C4-2B (cell line): ENCODE measurements at regions not wholly inside any gene's neighbourhood (a gene's known extent, or its start where the extent isn't known, plus 50 kb on each side); places are given as distances from the start of the nearest gene placed in this dataset.

Experiments
- ZFX ChIP-seq: fragments of 450-650 bp; IDR thresholded peaks from 2 replicates; pipeline ENCODE4 v1.6.1; 2017
- TF ChIP-seq, protein P1 (sequence below): fragments of 450-650 bp; conservative IDR thresholded peaks from 2 replicates; pipeline ENCODE4 v1.5.1; 2017; ENCODE audit warnings: mild to moderate bottlenecking

DNA sequence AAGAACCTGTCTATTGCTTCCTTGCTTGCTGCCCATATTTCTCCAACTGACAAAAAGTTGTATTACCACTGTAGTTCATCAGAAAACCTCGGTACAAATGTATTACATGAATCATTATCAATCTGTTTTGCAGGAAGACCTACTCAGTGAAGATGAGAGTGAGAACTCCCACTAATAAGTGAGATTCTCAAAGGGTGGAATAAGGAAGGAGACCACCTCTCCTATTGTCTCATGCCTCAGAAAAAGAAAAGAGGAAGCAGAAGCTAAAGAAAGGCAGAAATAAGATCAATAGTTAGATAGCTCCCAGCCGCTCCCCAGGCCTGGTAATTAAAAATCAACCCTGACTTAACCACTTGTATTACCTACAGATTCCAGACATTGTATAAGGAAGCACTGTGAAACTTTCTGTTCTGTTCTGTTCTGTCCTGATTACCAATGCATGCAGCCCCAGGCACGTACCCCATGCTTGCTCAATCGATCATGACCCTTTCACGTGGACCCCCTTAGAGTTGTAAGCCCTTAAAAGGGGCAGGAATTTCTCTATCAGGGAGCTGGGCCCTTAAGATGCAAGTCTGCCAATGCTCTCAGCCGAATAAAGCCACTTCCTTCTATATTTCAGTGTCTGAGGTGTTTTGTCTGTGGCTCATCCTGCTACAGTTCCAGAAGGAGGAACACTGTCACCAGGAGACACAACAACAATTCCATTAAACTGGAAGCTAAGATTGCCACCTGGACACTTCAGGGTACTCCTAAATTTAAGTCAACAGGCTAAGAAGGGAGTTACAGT, 152.5 kb upstream of the COX7C start:
- TF ChIP-seq, protein P1, sequence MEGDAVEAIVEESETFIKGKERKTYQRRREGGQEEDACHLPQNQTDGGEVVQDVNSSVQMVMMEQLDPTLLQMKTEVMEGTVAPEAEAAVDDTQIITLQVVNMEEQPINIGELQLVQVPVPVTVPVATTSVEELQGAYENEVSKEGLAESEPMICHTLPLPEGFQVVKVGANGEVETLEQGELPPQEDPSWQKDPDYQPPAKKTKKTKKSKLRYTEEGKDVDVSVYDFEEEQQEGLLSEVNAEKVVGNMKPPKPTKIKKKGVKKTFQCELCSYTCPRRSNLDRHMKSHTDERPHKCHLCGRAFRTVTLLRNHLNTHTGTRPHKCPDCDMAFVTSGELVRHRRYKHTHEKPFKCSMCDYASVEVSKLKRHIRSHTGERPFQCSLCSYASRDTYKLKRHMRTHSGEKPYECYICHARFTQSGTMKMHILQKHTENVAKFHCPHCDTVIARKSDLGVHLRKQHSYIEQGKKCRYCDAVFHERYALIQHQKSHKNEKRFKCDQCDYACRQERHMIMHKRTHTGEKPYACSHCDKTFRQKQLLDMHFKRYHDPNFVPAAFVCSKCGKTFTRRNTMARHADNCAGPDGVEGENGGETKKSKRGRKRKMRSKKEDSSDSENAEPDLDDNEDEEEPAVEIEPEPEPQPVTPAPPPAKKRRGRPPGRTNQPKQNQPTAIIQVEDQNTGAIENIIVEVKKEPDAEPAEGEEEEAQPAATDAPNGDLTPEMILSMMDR, result no peak
- TF ChIP-seq ZFX, result no peak
